Pancreas (tissue), 10 donors: ENCODE measurements at regions not wholly inside any gene's neighbourhood (a gene's known extent, or its start where the extent isn't known, plus 50 kb on each side); places are given as distances from the start of the nearest gene placed in this dataset.
A peak's percentile ranks its signal among the peaks of the same experiment; 100 is the strongest.

Experiments used
- ATAC-seq, 4 donors: fragments of 200-7000 bp; cut with Tn5 transposase; one replicate each; pipeline versions ENCODE4 v1.8.0 to v1.9.1; 2020; ENCODE audit warnings: mild to moderate bottlenecking in 4 of 4, moderate library complexity in 4 of 4
- DNase-seq, 6 donors: peaks; one replicate each; pipeline ENCODE4 v3.0.0-alpha.2; 2020
- FAIRE-seq: peaks from 2 replicates; lab custom pipeline; 2012; peaks lifted over from hg19 to GRCh38; lab: Jason Lieb, UNC
- H3K27ac ChIP-seq, 4 donors: fragments of 200-600 bp; sonication (generic); 1 replicate in 3 of 4; 2 replicates in 1 of 4; pipeline versions ENCODE4 v1.5.0 to v1.8.0; 2020
- H3K27me3 ChIP-seq, 4 donors: fragments of 200-600 bp; one replicate each; pipeline ENCODE4 v1.8.0; 2021
- H3K36me3 ChIP-seq, 3 donors: fragments of 200-600 bp; sonication (generic) in 1 of 3; one replicate each; pipeline versions ENCODE4 v1.5.0 to v1.8.0; 2020 to 2021
- H3K4me1 ChIP-seq, 3 donors: fragments of 200-600 bp; one replicate each; pipeline ENCODE4 v1.8.0; 2021
- H3K4me3 ChIP-seq, 4 donors: fragments of 200-600 bp; sonication (generic) in 2 of 4; one replicate each; pipeline versions ENCODE4 v1.5.0 to v1.8.0; 2020 to 2021
- H3K9me3 ChIP-seq, 4 donors: fragments of 200-600 bp; one replicate each; pipeline ENCODE4 v1.8.0; 2021
- WGBS, 2 donors: extraction: QIAGEN DNeasy Blood & Tissue Kit; methylation state at CpG; one replicate each; pipeline ENCODE4 v1.1.7; 2013; 5-methylcytosine and 5-hydroxymethylcytosine counted together
- intact Hi-C, 3 donors: fragments of 100-400 bp; cut with DNase I; formaldehyde crosslinking; loops; one replicate each; pipeline versions ENCODE4 v1.11.1 to v1.14.2; 2022
- TF ChIP-seq, protein P1 (sequence below), 4 donors: fragments of 200-600 bp; sonication (generic) in 3 of 4; IDR thresholded peaks; one replicate each; pipeline versions ENCODE4 v1.5.0 to v1.8.0; 2021; ENCODE audit warnings: antibody characterized with exemption in 4 of 4
- donor health status: healthy with polysubstance abuse.
- donor health status: DM: no; HTN: no; CAD: no; lungs with moderate emphysema.
- donor health status: DM: no; HTN: no; CAD: no.
- donor health status: control.
- donor health status: control.
- donor health status: Bipolar disorder and iron deficiency.
- donor health status: DM: yes; HTN: yes; CAD: no.
- donor health status: DM: no; HTN: no; CAD: no.
- donor health status: DM: no; HTN: no; CAD: no.
- donor health status: DM: yes; HTN: yes; CAD: no.

DNA sequence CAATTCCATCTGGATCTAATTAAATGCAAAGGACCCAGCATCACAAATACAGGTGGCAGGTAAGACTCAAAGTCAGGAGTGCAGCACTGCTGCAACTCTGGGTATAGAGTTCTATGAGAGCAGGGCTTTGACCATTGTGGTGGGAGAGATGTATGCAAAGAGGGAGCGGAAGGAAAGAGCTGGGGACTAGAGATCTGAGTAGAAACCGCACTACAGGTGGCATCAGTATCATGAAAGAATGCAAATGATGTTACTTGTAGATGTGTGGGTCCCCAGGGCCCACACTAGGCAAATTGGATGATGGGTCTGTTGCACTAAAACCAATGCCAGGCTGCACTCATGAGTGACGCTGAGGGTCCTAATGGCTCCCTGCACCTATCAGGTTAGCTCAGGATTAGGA lies 287.1 kb upstream of the ASIC2 start:
- FAIRE-seq (no peak), ATAC-seq (no peak), DNase-seq (no peak)
- H3K9me3 ChIP-seq = no peaks in the 10 kb centered on the region
- H3K27me3 ChIP-seq = no peaks in the 10 kb centered on the region
- H3K4me3 ChIP-seq = no peak overlapping the region
- intact Hi-C loops = no loop called here
- H3K36me3 ChIP-seq = no peaks in the 10 kb centered on the region
- TF ChIP-seq, protein P1, sequence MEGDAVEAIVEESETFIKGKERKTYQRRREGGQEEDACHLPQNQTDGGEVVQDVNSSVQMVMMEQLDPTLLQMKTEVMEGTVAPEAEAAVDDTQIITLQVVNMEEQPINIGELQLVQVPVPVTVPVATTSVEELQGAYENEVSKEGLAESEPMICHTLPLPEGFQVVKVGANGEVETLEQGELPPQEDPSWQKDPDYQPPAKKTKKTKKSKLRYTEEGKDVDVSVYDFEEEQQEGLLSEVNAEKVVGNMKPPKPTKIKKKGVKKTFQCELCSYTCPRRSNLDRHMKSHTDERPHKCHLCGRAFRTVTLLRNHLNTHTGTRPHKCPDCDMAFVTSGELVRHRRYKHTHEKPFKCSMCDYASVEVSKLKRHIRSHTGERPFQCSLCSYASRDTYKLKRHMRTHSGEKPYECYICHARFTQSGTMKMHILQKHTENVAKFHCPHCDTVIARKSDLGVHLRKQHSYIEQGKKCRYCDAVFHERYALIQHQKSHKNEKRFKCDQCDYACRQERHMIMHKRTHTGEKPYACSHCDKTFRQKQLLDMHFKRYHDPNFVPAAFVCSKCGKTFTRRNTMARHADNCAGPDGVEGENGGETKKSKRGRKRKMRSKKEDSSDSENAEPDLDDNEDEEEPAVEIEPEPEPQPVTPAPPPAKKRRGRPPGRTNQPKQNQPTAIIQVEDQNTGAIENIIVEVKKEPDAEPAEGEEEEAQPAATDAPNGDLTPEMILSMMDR (IDR thresholded peaks at IDR 0.05) = no peak
- H3K27ac ChIP-seq = no peak overlapping the region
- H3K4me1 ChIP-seq = no peaks in the 10 kb centered on the region
- WGBS, 2 donors = 84 to 88% methylated on average over 3 of the region's 3 CpGs

DNA sequence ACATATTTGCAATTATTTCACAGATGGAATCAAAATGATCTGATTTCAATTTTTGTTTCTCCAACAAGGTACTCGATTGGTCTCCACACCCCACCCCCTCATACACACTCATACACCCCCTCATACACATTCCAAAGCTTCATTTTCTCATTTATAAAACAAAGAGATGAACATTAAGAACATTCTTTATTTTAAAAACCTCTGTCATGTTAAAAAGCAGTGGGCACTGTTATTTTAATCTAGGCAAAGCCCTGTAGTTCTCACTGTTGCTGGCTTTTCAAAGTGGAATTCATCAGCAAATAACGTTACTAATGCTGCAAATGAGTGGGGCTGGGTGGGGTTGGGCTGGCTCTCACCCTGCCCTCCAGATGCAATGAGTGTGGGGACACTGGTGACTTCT lies 289.6 kb upstream of the ASIC2 start:
- TF ChIP-seq, protein P1 (IDR thresholded peaks at IDR 0.05) = no peak
- Histone ChIP-seq H3K9me3 (no peaks in the 10 kb centered on the region), H3K4me3 (no peak overlapping the region), H3K36me3 (no peaks in the 10 kb centered on the region), H3K27me3 (no peaks in the 10 kb centered on the region), H3K4me1 (no peaks in the 10 kb centered on the region), H3K27ac (no peak overlapping the region)
- FAIRE-seq (no peak), DNase-seq (no peak), ATAC-seq (no peak)
- intact Hi-C loops = no loop called here
- 44 to 45% methylated on average over 2 of the region's 2 CpGs for WGBS, 2 donors

DNA sequence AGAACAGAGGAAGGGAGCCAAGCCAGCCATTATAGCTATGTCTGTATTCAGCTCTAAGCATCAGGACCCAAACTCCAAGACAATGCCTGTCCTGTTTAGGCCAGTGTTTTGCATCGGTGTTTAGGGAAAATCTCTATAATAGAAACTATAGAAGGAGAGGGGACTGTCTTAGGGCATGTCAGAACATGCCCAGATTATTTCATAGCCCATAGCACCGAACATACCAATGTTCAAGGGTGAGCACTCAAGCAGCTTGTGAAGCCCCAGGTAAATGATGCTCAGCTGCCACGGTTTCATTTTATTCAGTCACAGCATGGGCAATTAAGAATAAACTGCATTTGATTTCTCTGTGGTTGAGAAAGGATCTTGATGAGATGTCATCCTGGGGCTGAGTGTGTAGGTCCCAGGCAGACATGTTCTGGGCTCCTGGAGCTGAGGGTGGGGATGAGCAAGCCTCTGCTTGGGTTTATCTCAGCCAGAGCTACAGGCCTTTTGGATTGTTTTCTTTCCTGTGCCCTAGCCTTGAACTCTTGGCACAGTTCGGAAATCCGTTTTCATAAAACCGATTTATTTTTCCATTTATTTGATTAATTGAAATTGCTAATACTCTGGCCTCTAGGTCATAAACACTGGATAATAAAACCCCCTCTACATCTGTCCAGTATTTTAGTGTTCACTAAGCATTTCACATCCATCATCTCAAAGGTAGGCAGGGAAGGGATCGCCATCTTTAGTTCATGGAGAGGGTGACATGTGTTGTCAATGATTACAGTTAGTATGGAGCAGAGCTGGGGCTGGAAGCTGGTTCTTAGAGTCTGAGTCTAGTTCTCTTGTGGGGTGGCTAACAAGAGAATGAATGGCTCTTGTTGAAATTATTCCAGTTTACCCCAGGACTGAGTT lies 290.7 kb upstream of the ASIC2 start:
- H3K4me1 ChIP-seq = no peaks in the 10 kb centered on the region
- TF ChIP-seq, protein P1 (IDR thresholded peaks at IDR 0.05) = no peak
- peaks cover 0 to 7% (median 0%) of the 10 kb centered on the region in 4 donors for H3K27me3 ChIP-seq
- 50 to 56% methylated on average over 7 of the region's 7 CpGs for WGBS, 2 donors
- FAIRE-seq = no peak
- intact Hi-C loops = no loop called here
- no peaks in the 10 kb centered on the region for H3K9me3 ChIP-seq
- H3K27ac ChIP-seq = no peak overlapping the region
- no peak for ATAC-seq
- H3K36me3 ChIP-seq = no peaks in the 10 kb centered on the region
- H3K4me3 ChIP-seq = no peak overlapping the region
- DNase-seq = no peak

DNA sequence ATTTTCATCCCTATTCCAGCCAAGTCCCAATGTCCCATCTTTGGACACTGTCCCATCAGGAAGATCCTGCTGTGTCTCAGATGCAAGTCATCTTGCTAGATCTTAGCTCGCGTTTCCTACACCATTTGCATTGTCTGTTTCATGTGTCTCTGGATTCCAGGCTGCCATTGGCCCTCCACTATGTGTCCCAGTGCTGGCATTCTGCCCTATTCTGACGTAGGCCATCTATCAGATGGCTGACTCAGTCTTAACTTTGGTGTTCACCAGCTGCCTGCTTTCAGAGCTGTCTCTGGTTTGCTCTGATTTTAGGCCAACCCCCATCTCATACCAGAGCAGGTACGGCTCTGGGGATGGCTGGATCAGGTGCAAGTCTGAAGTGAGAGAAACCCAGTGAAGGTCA lies 300.9 kb upstream of the ASIC2 start:
- no peaks in the 10 kb centered on the region for H3K9me3 ChIP-seq
- no peaks in the 10 kb centered on the region for H3K36me3 ChIP-seq
- no peak overlapping the region for H3K4me3 ChIP-seq
- 49 to 65% methylated on average over 4 of the region's 4 CpGs for WGBS, 2 donors
- H3K27ac ChIP-seq = no peak overlapping the region
- no peak for DNase-seq
- no peaks in the 10 kb centered on the region for H3K27me3 ChIP-seq
- TF ChIP-seq, protein P1 (IDR thresholded peaks at IDR 0.05) = no peak
- FAIRE-seq = no peak
- ATAC-seq = no peak
- H3K4me1 ChIP-seq = no peaks in the 10 kb centered on the region
- intact Hi-C loops = no loop called here

DNA sequence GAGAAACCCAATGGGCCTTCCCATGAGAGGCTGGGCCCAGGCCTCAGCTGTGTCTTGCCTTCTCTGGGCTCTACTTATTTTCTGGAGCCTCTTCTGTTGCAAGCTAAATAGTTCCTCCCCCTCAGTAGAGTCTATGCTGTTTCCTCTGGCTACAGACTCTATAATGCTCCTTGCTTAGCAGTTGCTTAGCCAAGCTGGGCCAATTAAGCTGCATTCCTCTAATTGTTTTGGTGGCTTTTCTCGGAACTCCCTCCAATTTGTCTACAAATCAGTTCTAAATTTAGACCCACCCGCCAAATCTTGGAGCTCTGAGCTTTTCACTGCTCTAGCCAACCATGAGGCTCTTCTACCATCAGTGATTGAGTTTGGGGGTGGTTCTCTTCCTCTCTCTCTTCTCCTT lies 302.7 kb upstream of the ASIC2 start:
- DNase-seq = no peak

More for the DNA sequence above, 302.7 kb upstream of the ASIC2 start:
- ATAC-seq (peak in 1 of 4 donors; percentile 32), FAIRE-seq (no peak)
- intact Hi-C loops = no loop called here
- H3K27ac ChIP-seq = no peak overlapping the region
- H3K4me3 ChIP-seq = no peak overlapping the region
- H3K27me3 ChIP-seq = no peaks in the 10 kb centered on the region
- WGBS, 2 donors = 52 to 64% methylated on average over 2 of the region's 2 CpGs
- H3K4me1 ChIP-seq = no peaks in the 10 kb centered on the region
- H3K9me3 ChIP-seq = no peaks in the 10 kb centered on the region
- TF ChIP-seq, protein P1 (IDR thresholded peaks at IDR 0.05) = no peak
- H3K36me3 ChIP-seq = no peaks in the 10 kb centered on the region
